BLaER1 (cell line): ENCODE measurements at regions not wholly inside any gene's neighbourhood (a gene's known extent, or its start where the extent isn't known, plus 50 kb on each side); places are given as distances from the start of the nearest gene placed in this dataset.
"Not testable (repeated sequence)": the region's sequence is repeated elsewhere in the genome, so short reads cannot be mapped to it uniquely, and the experiment has no call there.

ENCODE experiments used
- H3K27ac ChIP-seq: shearing (Covaris generic); formaldehyde crosslinking; 2 replicates; pipeline ENCODE4 v1.8.1; 2022
- H3K27me3 ChIP-seq: shearing (Covaris generic); formaldehyde crosslinking; 2 replicates; pipeline ENCODE4 v1.8.1; 2022
- H3K36me3 ChIP-seq: shearing (Covaris generic); formaldehyde crosslinking; 2 replicates; pipeline ENCODE4 v1.8.1; 2022
- H3K4me1 ChIP-seq: shearing (Covaris generic); formaldehyde crosslinking; 2 replicates; pipeline ENCODE4 v1.8.1; 2022
- H3K4me2 ChIP-seq: shearing (Covaris generic); formaldehyde crosslinking; 2 replicates; pipeline ENCODE4 v1.8.1; 2022
- H3K4me3 ChIP-seq: shearing (Covaris generic); formaldehyde crosslinking; 2 replicates; pipeline ENCODE4 v1.8.1; 2022
- H3K9ac ChIP-seq: shearing (Covaris generic); formaldehyde crosslinking; 2 replicates; pipeline ENCODE4 v1.8.1; 2022
- H3K9me3 ChIP-seq: shearing (Covaris generic); formaldehyde crosslinking; 2 replicates; pipeline ENCODE4 v1.8.1; 2022
- H4K20me1 ChIP-seq: shearing (Covaris generic); formaldehyde crosslinking; 2 replicates; pipeline ENCODE4 v1.8.1; 2022
- Cebpa-rat ChIP-seq: shearing (Covaris generic); IDR thresholded peaks from 2 replicates; pipeline ENCODE4 v1.8.1; 2022

DNA sequence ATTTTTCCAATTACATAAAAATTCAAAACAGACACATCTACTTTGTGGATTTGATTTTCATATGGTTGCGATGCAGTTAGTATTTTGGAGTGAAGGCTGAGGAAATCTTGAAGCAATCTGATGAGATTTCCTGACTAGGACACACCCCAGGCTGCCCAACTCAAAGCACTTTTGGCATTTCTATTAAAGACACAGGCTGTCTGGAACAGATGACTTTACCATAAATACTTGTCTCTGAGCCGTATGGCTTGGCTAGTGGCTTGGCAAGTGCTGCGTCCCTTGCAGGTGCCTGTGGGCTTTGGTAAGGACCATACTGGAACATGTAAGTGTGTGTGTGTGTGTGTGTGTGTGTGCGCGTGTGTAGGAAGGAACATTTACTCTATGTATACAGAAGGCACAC lies 218.8 kb downstream of the FGF9 start:
- Histone ChIP-seq H3K9me3 (no peaks in the 10 kb centered on the region), H3K4me1 (peaks cover 6% of the 10 kb centered on the region; the same call in 1 of the 2 replicates), H3K4me2 (no peak overlapping the region), H3K9ac (no peak overlapping the region), H4K20me1 (no peaks in the 10 kb centered on the region), H3K27ac (no peak overlapping the region), H3K36me3 (no peaks in the 10 kb centered on the region), H3K4me3 (no peak overlapping the region), H3K27me3 (no peaks in the 10 kb centered on the region)
- no peak for TF ChIP-seq Cebpa-rat

DNA sequence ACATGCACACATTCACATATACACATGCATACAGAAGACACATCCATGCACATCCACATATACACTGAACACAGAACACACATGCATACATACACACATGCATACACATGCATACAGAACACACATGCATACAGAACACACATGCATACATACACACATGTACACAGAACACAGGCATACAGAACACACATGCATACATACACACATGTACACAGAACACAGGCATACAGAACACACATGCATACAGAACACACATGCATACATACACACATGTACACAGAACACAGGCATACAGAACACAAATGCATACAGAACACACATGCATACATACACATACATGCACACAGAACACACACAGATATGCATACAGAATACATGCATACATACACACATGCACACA lies 219.3 kb downstream of the FGF9 start:
- H3K27me3 ChIP-seq, H3K36me3 ChIP-seq, H4K20me1 ChIP-seq, H3K4me2 ChIP-seq, H3K4me1 ChIP-seq, H3K27ac ChIP-seq, H3K9me3 ChIP-seq, H3K4me3 ChIP-seq, H3K9ac ChIP-seq: not testable (repeated sequence)

DNA sequence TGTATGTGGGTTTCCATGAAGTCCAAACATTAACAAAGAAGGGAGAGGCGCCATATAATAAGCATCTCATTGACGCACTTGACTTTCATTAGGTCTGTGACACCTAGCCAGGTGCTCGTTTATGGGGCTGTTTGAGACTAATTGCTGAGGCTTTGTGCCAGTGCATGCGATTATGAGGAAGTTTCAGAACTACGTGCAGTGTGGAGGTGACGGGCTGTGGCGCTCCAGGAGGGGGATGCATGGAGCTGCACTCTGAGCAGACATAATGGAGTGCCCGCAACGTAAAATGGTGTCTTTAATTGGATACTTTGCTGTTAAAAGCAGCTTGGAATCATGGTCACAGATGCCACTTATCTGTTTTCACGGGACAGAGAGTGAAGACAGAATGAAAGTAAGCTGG lies 223.2 kb downstream of the FGF9 start:
- Histone ChIP-seq H3K27ac (no peak overlapping the region), H3K27me3 (no peaks in the 10 kb centered on the region), H3K9me3 (no peaks in the 10 kb centered on the region), H4K20me1 (no peaks in the 10 kb centered on the region), H3K36me3 (no peaks in the 10 kb centered on the region), H3K4me2 (no peak overlapping the region), H3K4me1 (no peaks in the 10 kb centered on the region), H3K9ac (no peak overlapping the region), H3K4me3 (no peak overlapping the region)
- no peak for TF ChIP-seq Cebpa-rat

DNA sequence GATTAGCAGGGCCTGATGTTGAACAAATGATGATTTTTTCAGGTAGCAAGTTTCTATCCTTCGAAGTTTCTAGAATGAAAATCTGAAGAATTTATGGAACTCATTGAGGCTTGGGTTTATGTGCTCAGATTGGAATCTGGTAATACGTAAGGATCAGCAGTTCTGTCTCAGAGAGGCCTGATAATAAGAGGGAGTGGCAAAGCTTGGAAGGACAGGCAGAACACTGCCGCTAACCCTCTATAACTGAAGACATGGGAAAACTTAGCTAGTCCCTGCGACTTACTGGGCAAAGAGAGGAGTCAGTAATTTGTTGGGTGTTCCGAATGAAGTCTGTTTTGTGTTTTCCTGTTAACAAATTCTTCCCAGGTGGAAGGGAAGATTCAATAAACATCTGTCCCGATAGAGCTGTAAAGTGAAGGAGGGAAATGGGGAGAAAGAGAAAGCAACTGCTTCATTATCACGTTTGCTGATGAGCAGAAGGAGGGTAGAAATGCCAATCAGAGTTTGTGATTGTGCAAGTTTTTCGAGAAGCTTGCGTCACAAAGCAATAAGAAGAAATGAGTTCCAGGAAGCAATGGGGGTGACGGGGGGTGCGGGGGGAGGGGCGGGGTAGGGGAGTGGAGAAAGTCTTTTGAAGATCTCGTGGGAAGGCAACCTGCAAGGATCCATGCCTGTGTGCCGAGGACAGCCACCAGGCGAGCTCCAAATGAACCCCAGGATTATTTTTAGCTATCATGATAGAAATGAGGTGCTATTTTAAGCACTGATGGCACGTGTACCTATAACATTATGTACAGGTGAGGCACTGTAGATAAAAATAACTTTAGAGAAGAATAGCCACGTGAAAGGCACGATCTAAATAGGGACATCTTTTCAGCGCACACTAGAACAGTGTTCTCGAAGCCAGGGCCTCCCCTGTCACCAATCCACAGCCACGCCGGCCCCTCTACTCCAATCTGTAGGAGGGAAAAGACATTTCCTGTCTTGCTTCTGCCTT lies 224.1 kb downstream of the FGF9 start:
- Histone ChIP-seq H3K4me1 (no peaks in the 10 kb centered on the region), H3K9ac (no peak overlapping the region), H3K4me3 (no peak overlapping the region), H3K27ac (no peak overlapping the region), H3K9me3 (no peaks in the 10 kb centered on the region), H3K4me2 (no peak overlapping the region), H4K20me1 (no peaks in the 10 kb centered on the region), H3K27me3 (no peaks in the 10 kb centered on the region), H3K36me3 (no peaks in the 10 kb centered on the region)
- no peak for TF ChIP-seq Cebpa-rat

DNA sequence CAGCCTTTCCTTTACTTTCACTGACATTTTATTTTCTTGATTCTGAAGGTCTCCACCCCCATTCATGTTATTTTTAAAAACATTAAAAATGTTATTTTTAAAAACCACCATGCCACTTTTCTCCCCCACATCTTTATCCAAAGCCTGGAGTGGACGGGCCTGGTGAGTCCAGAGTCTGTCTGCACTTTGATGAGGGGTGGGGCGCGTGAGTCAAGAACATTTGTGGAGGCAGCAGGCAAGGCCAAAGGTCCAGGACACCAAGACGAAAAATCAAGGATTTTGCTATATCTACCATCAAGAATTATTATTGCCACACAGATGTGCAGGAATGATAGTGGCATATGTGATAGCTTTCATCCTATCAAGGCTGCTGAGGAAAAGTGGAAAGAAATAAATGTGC lies 224.9 kb downstream of the FGF9 start:
- H3K27ac ChIP-seq = no peak overlapping the region
- H3K4me1 ChIP-seq = no peaks in the 10 kb centered on the region
- H3K4me3 ChIP-seq = no peak overlapping the region
- no peaks in the 10 kb centered on the region for H3K36me3 ChIP-seq
- no peaks in the 10 kb centered on the region for H4K20me1 ChIP-seq
- no peaks in the 10 kb centered on the region for H3K27me3 ChIP-seq
- no peak for TF ChIP-seq Cebpa-rat
- H3K9ac ChIP-seq = no peak overlapping the region
- no peak overlapping the region for H3K4me2 ChIP-seq
- no peaks in the 10 kb centered on the region for H3K9me3 ChIP-seq

DNA sequence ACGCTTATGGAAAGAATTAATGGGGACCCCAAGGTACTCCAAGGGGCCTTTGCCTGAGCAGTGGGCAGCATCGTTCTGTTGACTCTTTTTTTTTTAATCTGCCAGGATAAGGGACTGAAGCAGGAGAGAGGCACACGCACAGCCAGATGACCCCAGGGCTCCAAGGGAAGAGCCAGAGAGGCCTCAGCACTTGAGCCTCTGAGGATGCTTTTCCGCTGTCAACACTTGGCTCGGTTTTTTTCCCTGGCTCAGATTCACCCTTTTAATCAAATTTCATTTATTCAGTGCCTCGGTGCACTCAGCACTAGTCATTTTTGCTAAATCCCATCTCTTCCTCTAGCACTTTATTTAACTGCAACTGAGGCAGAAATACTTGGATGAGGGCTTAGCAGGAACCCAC lies 226.3 kb downstream of the FGF9 start:
- H3K27me3 ChIP-seq = no peaks in the 10 kb centered on the region
- H3K4me1 ChIP-seq = no peaks in the 10 kb centered on the region
- no peak overlapping the region for H3K4me3 ChIP-seq
- H3K9ac ChIP-seq = no peak overlapping the region
- H4K20me1 ChIP-seq = no peaks in the 10 kb centered on the region
- H3K27ac ChIP-seq = no peak overlapping the region
- no peak for TF ChIP-seq Cebpa-rat
- H3K36me3 ChIP-seq = no peaks in the 10 kb centered on the region
- no peak overlapping the region for H3K4me2 ChIP-seq
- H3K9me3 ChIP-seq = no peaks in the 10 kb centered on the region

DNA sequence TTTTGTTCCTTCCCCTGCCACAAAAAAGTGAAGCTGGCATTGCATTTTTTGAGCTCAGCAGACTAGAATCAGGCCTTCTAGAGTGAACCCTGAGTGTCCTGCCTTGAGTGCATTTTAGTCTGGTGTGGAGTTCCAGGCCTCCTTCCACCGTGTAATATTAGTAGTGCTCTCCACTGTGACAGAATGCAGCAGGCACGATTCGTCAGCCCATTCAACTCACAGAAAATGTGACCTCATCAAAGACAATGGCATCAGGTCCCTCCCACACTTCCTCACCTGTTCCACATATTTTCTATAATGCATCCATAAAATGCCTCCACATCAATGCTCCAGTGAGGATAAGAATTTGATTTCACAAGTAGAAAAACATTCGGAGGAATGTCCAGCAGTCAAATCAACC lies 227.6 kb downstream of the FGF9 start:
- H3K36me3 ChIP-seq = no peaks in the 10 kb centered on the region
- no peak overlapping the region for H3K4me2 ChIP-seq
- H3K27me3 ChIP-seq = no peaks in the 10 kb centered on the region
- H3K27ac ChIP-seq = no peak overlapping the region
- H3K4me1 ChIP-seq = no peaks in the 10 kb centered on the region
- no peaks in the 10 kb centered on the region for H4K20me1 ChIP-seq
- no peak overlapping the region for H3K9ac ChIP-seq
- H3K9me3 ChIP-seq = no peaks in the 10 kb centered on the region
- TF ChIP-seq Cebpa-rat = no peak
- H3K4me3 ChIP-seq = no peak overlapping the region

DNA sequence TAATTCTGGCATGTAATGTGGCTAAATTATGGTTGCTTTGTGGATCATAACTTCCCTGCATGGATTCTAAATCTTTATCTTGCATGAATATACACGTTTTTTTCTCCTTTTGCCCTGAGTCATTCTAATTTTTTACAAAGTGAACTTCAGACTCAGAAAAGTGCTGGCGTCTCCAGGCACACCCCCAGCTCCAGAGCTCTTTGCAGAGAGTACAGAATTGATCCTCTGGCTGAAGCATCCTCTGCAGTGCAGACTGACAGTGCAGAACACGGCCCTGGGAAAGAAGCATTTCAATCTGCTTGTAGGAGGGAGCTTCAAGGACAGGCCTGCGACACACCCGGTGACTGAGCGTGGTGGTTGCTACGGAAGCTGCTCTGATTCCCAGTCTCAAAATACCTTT lies 228.1 kb downstream of the FGF9 start:
- no peak for TF ChIP-seq Cebpa-rat
- Histone ChIP-seq H3K4me1 (no peaks in the 10 kb centered on the region), H3K4me2 (no peak overlapping the region), H3K27ac (no peak overlapping the region), H3K9me3 (no peaks in the 10 kb centered on the region), H3K36me3 (no peaks in the 10 kb centered on the region), H3K27me3 (no peaks in the 10 kb centered on the region), H4K20me1 (no peaks in the 10 kb centered on the region), H3K4me3 (no peak overlapping the region), H3K9ac (no peak overlapping the region)

DNA sequence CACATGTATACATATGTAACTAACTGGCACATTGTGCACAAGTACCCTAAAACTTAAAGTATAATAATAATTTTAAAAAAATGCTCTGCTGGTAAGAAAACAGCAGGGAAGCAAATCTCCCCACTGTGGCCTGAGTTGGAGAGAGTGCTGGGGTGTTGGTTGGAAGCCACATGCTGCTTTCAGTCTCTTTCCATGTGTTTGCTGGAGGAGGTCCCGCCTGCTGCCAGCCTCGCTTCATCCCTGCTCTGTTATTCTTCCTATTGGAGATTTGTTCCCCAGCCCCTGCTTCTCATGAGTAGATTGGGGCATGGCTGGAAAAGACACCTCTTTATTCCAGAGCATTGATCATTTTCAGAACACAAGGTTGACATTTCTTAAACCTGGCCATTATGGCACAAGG lies 230.5 kb downstream of the FGF9 start:
- Histone ChIP-seq H3K27ac (no peak overlapping the region), H3K9me3 (no peaks in the 10 kb centered on the region), H3K36me3 (no peaks in the 10 kb centered on the region), H4K20me1 (no peaks in the 10 kb centered on the region), H3K27me3 (no peaks in the 10 kb centered on the region), H3K4me3 (no peak overlapping the region), H3K4me2 (no peak overlapping the region), H3K9ac (no peak overlapping the region), H3K4me1 (0 out of 2 replicates have a peak, but pooled peaks cover 5% of the 10 kb centered on the region)
- TF ChIP-seq Cebpa-rat = no peak

DNA sequence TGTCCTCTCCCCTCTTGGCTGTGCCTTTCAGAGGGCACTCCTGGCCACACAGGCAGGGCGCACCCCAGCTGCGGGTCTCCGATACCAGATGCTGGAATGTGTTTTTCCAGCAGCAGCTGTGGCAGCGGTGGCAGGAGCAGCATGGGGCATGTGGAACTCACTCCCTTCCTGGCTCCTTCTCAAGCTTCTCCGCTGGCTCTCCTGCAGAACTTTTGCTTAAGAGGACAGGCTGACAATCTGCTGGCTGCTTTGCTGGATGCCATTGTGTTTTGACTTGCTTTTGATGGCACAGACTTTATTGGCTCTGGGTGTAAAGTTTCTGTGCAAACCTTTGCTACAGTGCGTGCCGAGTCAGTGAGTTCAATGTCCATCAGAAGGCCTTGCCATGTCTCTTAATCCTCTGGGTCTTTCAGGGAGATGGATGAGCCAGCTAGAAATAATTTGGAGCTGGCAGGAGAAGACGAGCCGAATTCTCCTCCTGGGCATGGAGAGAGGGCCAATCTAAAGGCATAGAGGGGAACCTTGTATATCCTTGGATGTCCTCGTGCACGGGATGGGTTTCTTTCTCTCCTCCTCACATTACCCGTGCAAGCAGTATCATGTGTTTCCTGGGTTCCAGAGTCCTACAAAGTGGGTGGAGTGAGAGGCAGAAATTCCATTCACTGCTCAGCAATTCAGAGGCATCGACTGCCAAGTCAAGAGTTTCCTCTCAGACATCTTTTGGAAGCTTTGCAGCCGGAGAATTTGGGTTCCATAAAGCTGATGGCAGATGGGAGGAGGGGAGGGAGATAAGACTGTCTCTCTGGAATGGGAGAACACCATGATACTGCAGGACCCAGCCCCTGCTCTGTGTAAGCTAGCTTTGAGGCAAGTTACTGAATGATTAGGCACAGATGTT lies 231.2 kb downstream of the FGF9 start:
- H3K27me3 ChIP-seq = no peaks in the 10 kb centered on the region
- H4K20me1 ChIP-seq = no peaks in the 10 kb centered on the region
- H3K9ac ChIP-seq = no peak overlapping the region
- no peaks in the 10 kb centered on the region for H3K9me3 ChIP-seq
- no peak overlapping the region for H3K4me3 ChIP-seq
- no peak for TF ChIP-seq Cebpa-rat
- no peaks in the 10 kb centered on the region for H3K36me3 ChIP-seq
- H3K27ac ChIP-seq = no peak overlapping the region
- no peak overlapping the region for H3K4me2 ChIP-seq
- 0 out of 2 replicates have a peak, but pooled peaks cover 5% of the 10 kb centered on the region for H3K4me1 ChIP-seq
